MM.1S (cell line): ENCODE measurements at regions not wholly inside any gene's neighbourhood (a gene's known extent, or its start where the extent isn't known, plus 50 kb on each side); places are given as distances from the start of the nearest gene placed in this dataset.
A peak's percentile ranks its signal among the peaks of the same experiment; 100 is the strongest.

Experiments used
- DNase-seq: peaks from one replicate; pipeline ENCODE4 v3.0.0-alpha.2; 2015
- H2AFZ ChIP-seq: fragments of 300-600 bp; sonication (generic); 2 replicates; pipeline ENCODE4 v1.6.0; 2016; ENCODE audit warnings: antibody characterized with exemption, low read length
- H3F3A ChIP-seq: fragments of 300-600 bp; sonication (generic); 2 replicates; pipeline ENCODE4 v1.6.1; 2016; ENCODE audit warnings: mild to moderate bottlenecking, antibody characterized with exemption, low read length, moderate library complexity, mixed read lengths; ENCODE audit not compliant: insufficient read depth
- H3K27ac ChIP-seq: fragments of 300-600 bp; sonication (generic); 2 replicates; pipeline ENCODE4 v1.5.1; 2016; ENCODE audit warnings: mild to moderate bottlenecking, low read length
- H3K27me3 ChIP-seq: fragments of 300-600 bp; sonication (generic); replicated peaks from 2 replicates; pipeline ENCODE4 v1.6.0; 2016; ENCODE audit warnings: low read length; ENCODE audit not compliant: insufficient read depth
- H3K36me3 ChIP-seq: fragments of 300-600 bp; sonication (generic); replicated peaks from 2 replicates; pipeline ENCODE4 v1.6.1; 2016; ENCODE audit warnings: mild to moderate bottlenecking, low read length, mixed read lengths; ENCODE audit not compliant: insufficient read depth
- H3K4me1 ChIP-seq: fragments of 300-600 bp; sonication (generic); 2 replicates; pipeline ENCODE4 v1.6.1; 2016; ENCODE audit warnings: low read length, mixed read lengths
- H3K4me2 ChIP-seq: fragments of 300-600 bp; sonication (generic); 2 replicates; pipeline ENCODE4 v1.6.0; 2016; ENCODE audit warnings: low read depth, low read length
- H3K4me3 ChIP-seq: fragments of 300-600 bp; sonication (generic); 2 replicates; pipeline ENCODE4 v1.5.1; 2016; ENCODE audit warnings: low read length, mixed read lengths
- H3K79me2 ChIP-seq: fragments of 300-600 bp; sonication (generic); 2 replicates; pipeline ENCODE4 v1.6.1; 2016; ENCODE audit warnings: mixed run types, low read length, mixed read lengths
- H3K9ac ChIP-seq: fragments of 300-600 bp; sonication (generic); 2 replicates; pipeline ENCODE4 v1.6.1; 2016; ENCODE audit warnings: low read length, mixed read lengths
- H3K9me2 ChIP-seq: fragments of 300-600 bp; sonication (generic); replicated peaks from 2 replicates; pipeline ENCODE4 v1.6.1; 2016; ENCODE audit warnings: mild to moderate bottlenecking, low read length, mixed read lengths; ENCODE audit not compliant: insufficient read depth
- H3K9me3 ChIP-seq: fragments of 300-600 bp; sonication (generic); replicated peaks from 2 replicates; pipeline ENCODE4 v1.6.1; 2016; ENCODE audit warnings: mild to moderate bottlenecking, low read length, mixed read lengths; ENCODE audit not compliant: insufficient read depth
- H4K20me1 ChIP-seq: fragments of 300-600 bp; sonication (generic); 2 replicates; pipeline ENCODE4 v1.6.1; 2016; ENCODE audit warnings: mild to moderate bottlenecking, low read length, moderate library complexity, mixed read lengths; ENCODE audit not compliant: insufficient read depth
- CTCF ChIP-seq: fragments of 300-600 bp; sonication (generic); IDR thresholded peaks from 2 replicates; pipeline ENCODE4 v1.5.1; 2016; ENCODE audit warnings: antibody characterized with exemption, low read length, mixed read lengths
- EZH2 ChIP-seq: fragments of 300-600 bp; sonication (generic); optimal IDR thresholded peaks from 2 replicates; pipeline ENCODE3; 2017; ENCODE audit warnings: low read depth, mild to moderate bottlenecking, antibody characterized with exemption, low read length, mixed read lengths
- EZH2phosphoT487 ChIP-seq: fragments of 300-600 bp; sonication (generic); IDR thresholded peaks from 2 replicates; pipeline ENCODE4 v1.6.1; 2018; ENCODE audit warnings: antibody characterized with exemption, low read length

DNA sequence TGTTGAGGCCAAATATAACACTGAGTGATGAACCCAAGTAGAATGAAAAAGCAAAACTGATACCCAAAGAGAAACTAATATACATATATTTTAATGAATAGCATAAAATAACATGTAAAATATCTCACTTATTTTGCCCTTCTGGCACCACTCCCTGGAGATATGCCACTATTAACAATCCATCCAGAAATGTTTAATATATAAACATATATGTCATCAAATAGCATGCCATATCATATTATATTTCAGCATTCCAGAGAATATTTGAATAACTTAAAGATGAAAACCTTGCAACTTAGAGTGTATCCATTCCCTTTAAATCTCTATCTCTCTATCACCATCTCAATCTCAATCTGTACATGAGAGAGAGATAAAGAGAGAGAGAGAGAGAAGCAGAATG is 1073.3 kb upstream of the RAG2 start:
- Histone ChIP-seq H4K20me1 (no peaks in the 10 kb centered on the region), H3K27me3 (no peaks in the 10 kb centered on the region), H3K4me1 (no peaks in the 10 kb centered on the region), H3K4me2 (no peak overlapping the region), H3K79me2 (no peaks in the 10 kb centered on the region), H3K9me2 (no peaks in the 10 kb centered on the region), H3K9ac (no peak overlapping the region), H3K9me3 (no peaks in the 10 kb centered on the region), H3K27ac (no peak overlapping the region), H2AFZ (no peak overlapping the region), H3K36me3 (no peaks in the 10 kb centered on the region), H3K4me3 (no peak overlapping the region), H3F3A (no peaks in the 10 kb centered on the region)
- no peak for TF ChIP-seq EZH2phosphoT487
- DNase-seq: no peak

GRCh38 chr11:37666960-37667359 is 1068.9 kb upstream of the RAG2 start:
- no peak for DNase-seq

DNA sequence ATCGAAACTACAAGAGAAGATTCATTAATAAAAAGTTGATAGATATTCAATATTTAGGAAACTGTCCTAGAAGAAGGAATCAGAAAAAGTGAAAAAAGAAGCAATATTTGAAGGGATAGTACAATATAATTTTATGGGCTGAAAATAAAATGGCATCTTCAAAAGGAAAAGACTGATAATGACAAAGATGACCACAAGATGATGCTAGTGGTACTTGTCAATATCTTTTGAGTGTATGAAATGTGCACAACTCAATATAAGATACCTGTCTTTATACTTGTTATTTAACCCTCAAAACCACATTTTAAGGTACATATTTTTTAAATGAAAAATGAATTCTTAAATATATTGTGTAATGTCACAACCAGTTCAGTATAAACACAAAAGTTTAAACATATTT is 1059.6 kb upstream of the RAG2 start:
- no peaks in the 10 kb centered on the region for H3K36me3 ChIP-seq
- peak; percentile 29 for DNase-seq

More at GRCh38 chr11:37666960-37667359, 1068.9 kb upstream of the RAG2 start:
- no peaks in the 10 kb centered on the region for H3K36me3 ChIP-seq
- H3K9me2 ChIP-seq: no peaks in the 10 kb centered on the region
- no peaks in the 10 kb centered on the region for H4K20me1 ChIP-seq
- no peaks in the 10 kb centered on the region for H3F3A ChIP-seq
- no peaks in the 10 kb centered on the region for H3K27me3 ChIP-seq
- H3K9ac ChIP-seq: no peak overlapping the region
- H3K79me2 ChIP-seq: no peaks in the 10 kb centered on the region
- H3K4me2 ChIP-seq: no peak overlapping the region
- TF ChIP-seq EZH2 (no peak), EZH2phosphoT487 (no peak)
- H3K4me3 ChIP-seq: no peak overlapping the region
- no peaks in the 10 kb centered on the region for H3K9me3 ChIP-seq
- H3K4me1 ChIP-seq: no peaks in the 10 kb centered on the region
- no peak overlapping the region for H3K27ac ChIP-seq
- no peak overlapping the region for H2AFZ ChIP-seq

DNA sequence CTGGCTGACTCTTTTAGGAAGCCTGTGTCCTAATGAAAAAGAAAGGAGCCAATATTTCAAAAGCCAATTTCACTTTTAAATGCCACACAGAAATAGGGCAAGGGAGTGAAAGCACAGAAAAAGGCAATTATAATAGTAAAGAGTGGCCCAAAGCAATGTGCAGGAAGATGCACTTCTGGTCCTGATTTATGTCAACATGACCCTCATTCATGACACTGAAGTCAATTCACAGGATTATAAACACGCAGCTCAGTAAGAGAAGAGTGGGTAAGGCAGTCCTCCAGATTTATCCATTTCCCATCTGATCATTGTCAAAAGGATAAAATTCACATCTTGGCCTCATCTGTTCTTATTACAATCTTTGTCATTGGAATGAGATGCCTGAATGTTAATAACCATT is 1049.7 kb upstream of the RAG2 start:
- Histone ChIP-seq H3F3A (no peaks in the 10 kb centered on the region), H3K9me2 (no peaks in the 10 kb centered on the region), H3K9ac (no peak overlapping the region), H3K4me1 (peaks cover 5% of the 10 kb centered on the region; the same call in 1 of the 2 replicates), H4K20me1 (no peaks in the 10 kb centered on the region), H3K4me2 (no peak overlapping the region), H3K36me3 (no peaks in the 10 kb centered on the region), H3K27ac (no peak overlapping the region), H3K27me3 (no peaks in the 10 kb centered on the region), H3K4me3 (no peak overlapping the region), H3K79me2 (no peaks in the 10 kb centered on the region), H3K9me3 (peaks cover 5% of the 10 kb centered on the region; the same call in 1 of the 2 replicates), H2AFZ (no peak overlapping the region)
- no peak for TF ChIP-seq CTCF
- TF ChIP-seq EZH2: no peak
- no peak for TF ChIP-seq EZH2phosphoT487
- no peak for DNase-seq

More for the DNA sequence above, 1059.6 kb upstream of the RAG2 start:
- no peaks in the 10 kb centered on the region for H3K27me3 ChIP-seq
- no peaks in the 10 kb centered on the region for H3K4me1 ChIP-seq
- TF ChIP-seq EZH2phosphoT487: no peak
- TF ChIP-seq EZH2: no peak
- peak; percentile 38 for TF ChIP-seq CTCF
- no peak overlapping the region for H3K4me2 ChIP-seq
- no peak overlapping the region for H3K4me3 ChIP-seq
- no peaks in the 10 kb centered on the region for H3K9me3 ChIP-seq
- H3K9ac ChIP-seq: no peak overlapping the region
- H4K20me1 ChIP-seq: no peaks in the 10 kb centered on the region
- no peaks in the 10 kb centered on the region for H3F3A ChIP-seq
- no peaks in the 10 kb centered on the region for H3K9me2 ChIP-seq
- H3K27ac ChIP-seq: no peak overlapping the region
- no peak overlapping the region for H2AFZ ChIP-seq
- no peaks in the 10 kb centered on the region for H3K79me2 ChIP-seq
